Gastrocnemius medialis (tissue), 4 donors: ENCODE measurements at regions not wholly inside any gene's neighbourhood (a gene's known extent, or its start where the extent isn't known, plus 50 kb on each side); places are given as distances from the start of the nearest gene placed in this dataset.

Experiments
- POLR2A ChIP-seq, 2 donors: fragments of 450-650 bp; IDR thresholded peaks; one replicate each; pipeline ENCODE4 v1.6.1; 2017; ENCODE audit warnings: antibody characterized with exemption in 2 of 2, mild to moderate bottlenecking in 2 of 2, moderate library complexity in 2 of 2
- TF ChIP-seq, protein P1 (sequence below), 5 experiments: fragments of 450-650 bp in 3 of 5; fragments of 200-600 bp in 2 of 5; sonication (generic) in 2 of 5; IDR thresholded peaks in 4 of 5; conservative IDR thresholded peaks in 1 of 5; 1 replicate in 4 of 5; 2 replicates in 1 of 5; pipeline ENCODE4 v1.5.1; 2016 to 2019; ENCODE audit warnings: antibody characterized with exemption in 5 of 5, mild to moderate bottlenecking in 3 of 5, moderate library complexity in 3 of 5

DNA sequence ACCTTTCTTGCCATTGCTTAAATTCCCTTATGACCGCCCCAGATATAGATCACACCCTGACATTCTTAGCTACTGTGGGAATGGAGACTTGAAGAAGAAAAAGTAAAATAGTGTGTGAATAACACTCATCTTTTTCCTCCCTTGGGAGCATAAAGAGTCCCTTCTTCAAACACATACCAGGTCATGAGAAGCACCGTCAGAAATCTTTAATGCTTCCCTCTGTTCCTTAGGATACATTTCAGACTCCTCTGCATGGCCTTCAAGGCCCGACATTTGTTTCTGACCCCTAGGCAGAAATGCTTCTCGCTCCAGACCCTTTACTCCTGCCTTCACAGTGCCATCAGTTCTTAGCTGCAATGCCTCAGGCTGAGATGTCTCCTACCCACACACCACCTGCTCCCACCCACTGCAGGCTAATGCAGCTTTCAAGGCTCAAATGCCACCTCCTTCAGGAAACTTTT lies 143.8 kb upstream of the IL12A start:
- TF ChIP-seq, protein P1, sequence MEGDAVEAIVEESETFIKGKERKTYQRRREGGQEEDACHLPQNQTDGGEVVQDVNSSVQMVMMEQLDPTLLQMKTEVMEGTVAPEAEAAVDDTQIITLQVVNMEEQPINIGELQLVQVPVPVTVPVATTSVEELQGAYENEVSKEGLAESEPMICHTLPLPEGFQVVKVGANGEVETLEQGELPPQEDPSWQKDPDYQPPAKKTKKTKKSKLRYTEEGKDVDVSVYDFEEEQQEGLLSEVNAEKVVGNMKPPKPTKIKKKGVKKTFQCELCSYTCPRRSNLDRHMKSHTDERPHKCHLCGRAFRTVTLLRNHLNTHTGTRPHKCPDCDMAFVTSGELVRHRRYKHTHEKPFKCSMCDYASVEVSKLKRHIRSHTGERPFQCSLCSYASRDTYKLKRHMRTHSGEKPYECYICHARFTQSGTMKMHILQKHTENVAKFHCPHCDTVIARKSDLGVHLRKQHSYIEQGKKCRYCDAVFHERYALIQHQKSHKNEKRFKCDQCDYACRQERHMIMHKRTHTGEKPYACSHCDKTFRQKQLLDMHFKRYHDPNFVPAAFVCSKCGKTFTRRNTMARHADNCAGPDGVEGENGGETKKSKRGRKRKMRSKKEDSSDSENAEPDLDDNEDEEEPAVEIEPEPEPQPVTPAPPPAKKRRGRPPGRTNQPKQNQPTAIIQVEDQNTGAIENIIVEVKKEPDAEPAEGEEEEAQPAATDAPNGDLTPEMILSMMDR (IDR thresholded peaks at IDR 0.05 in 4 of 5, conservative IDR thresholded peaks at IDR 0.05 in 1 of 5), result no peak
- TF ChIP-seq POLR2A (IDR thresholded peaks at IDR 0.05), result no peak
